Right lung (tissue), 2 donors: ENCODE measurements at regions not wholly inside any gene's neighbourhood (a gene's known extent, or its start where the extent isn't known, plus 50 kb on each side); places are given as distances from the start of the nearest gene placed in this dataset.

Source experiments
- DNase-seq, 2 donors: peaks; one replicate each; pipeline ENCODE4 v3.0.0-alpha.2; 2013

DNA sequence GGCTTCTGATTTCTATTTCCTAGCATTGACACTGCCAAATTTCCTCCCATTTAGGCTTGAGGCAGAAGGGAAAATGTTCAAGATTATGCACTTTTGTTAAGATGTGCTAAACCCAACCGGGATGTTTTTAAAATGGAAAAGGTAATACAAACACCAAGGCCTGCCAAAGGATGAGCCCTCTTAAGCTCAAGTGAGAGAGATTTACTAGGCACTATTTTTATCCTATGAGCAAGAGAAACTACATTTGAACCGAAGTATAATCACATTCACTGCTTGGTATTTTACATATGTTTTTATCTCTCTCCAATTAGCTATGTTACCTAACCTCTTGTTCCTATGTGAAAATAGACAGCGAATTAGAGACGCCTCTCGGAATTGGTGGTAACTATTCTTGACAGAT, 295.8 kb downstream of the GABRB3 start:
- no peak for DNase-seq

DNA sequence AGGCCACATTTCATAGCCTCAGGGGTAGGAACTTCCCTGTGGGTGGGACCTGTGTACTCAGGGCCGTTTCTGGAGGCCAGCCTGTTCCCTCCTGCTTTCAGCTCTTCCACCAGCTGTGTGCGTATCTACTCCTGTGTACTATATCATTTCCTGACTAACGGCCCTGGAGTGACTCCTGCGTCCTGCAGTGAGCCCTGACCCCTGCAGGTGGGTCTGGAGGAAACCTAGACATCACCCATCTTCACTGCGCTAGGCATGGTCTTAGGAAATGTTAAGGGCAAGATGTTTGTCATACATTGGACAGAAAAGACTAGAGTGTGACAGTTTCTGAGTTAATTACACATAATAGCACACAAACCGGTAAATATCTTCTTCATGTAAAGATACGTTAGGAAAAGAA, 297.3 kb downstream of the GABRB3 start:
- no peak for DNase-seq

DNA sequence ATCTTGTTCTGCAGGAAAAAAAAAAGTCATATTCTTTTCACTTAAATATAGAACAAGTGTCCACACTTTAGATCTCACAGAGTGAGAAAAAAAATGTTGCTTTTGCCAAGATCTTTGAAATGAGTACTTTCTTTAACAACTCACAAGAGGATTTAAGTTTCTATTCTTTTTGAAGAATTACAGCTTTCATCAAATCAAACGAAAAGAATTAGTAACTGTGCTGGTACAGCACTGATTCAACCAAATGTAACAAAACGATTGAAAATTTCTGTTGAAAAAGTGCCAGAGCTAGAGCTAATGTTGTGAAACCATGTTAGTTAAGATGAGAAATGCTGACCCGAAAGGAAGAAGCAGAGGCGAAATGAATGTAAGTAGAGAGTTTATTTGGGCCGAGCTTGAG, 300.2 kb downstream of the GABRB3 start:
- no peak for DNase-seq

- DNase-seq, result no peak
These were observed 310.8 kb downstream of the GABRB3 start for GRCh38 chr15:26461847-26462608.

DNA sequence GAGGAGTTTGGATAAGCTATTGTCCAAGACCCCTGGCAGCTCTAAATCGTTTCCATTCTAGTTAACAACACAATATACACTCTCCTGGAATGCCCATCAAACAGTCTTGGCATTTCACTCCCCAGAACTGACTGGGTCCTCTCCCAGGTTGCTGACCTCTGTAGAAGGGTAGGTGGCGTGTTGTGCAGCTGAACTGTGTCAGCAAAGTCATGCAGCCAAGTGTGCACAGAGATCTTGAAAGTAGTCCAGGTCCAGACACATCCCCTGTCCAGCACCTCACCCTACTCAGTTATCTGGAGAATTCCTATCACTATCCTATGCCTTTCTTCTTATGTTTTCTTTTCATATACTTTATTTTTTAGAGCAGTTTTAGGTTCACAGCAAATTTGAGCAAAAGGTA, 312.7 kb downstream of the GABRB3 start:
- DNase-seq, result no peak

- DNase-seq, result no peak
These were observed 317.0 kb downstream of the GABRB3 start for GRCh38 chr15:26455828-26456227.

GRCh38 chr15:26453914-26454313, 319.0 kb downstream of the GABRB3 start:
- DNase-seq, result no peak

- no peak for DNase-seq
These were observed 320.9 kb downstream of the GABRB3 start for GRCh38 chr15:26451995-26452394.

DNA sequence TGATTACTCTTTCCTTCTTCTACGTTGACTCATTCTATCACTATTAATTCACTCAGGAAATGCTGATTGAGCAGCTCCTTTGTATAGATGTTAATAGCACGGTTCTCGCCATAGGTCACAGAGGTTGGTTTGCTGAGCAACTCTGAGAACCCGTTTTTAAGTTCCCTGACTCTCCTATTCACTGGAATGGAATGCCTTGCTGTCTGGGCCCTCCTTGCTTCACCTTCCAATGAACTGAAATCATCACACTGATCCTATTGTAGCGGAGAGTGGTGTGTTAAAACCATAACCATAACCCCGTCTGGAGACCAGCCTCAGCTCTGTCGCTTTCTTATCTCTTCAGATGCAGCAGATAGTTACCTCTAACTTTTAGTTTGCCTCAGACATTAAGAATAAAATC, 323.6 kb downstream of the GABRB3 start:
- no peak for DNase-seq

DNA sequence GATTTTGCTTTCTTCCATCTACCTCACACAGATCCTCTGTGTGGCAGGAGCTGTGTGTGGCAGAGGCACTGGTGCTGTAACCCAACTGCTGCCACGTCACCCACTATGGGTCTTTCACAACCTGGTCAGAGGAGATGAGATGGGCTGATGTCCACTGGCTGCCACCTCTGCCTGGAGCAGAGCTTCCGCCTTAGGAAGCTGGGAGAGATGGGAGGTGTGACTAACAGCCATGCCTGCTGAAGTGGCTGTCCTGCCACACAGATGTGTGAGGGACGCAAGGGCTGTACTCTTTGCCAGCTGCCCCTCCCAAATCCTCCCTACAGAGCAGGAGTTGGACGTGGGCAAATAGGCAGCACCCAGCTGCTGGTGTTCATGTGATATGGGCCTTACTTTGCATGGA, 329.5 kb downstream of the GABRB3 start:
- DNase-seq, result no peak

DNA sequence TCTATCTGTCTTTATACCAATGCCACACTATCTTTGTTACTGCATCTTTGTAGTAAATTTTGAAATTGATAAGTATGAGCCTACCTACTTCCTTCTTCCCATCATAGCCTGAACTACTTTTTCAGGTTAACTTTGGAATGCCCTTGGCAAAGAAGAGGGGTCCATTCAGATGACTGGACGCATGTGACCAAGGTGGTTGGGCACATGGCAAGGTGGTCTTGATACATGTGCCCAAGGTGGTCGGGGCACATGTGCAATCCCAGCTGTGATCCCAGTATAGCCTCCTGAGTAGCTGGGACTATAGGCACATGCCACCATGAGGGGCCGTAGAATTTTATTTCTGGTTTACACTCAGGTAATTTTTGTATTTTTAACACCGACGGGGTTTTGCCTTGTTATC, 330.2 kb downstream of the GABRB3 start:
- no peak for DNase-seq

DNA sequence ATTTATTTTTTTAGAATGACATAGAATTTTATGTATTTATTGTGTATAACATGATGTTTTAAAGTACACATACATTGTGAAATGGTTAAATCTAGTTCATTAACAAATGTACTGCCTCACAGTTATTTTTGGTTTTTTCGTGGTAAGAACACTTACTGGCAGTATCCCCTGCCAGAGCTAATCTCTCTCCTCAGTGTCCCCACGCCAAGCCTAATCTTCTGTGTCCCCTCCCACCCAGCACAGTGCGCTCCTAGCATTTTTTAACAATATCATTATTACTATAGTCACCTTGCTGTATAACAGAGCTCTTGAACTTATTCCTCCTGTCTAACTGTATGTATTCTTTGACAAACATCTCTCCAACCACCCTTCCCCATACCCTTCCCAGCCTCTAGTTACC, 333.2 kb downstream of the GABRB3 start:
- no peak for DNase-seq

DNA sequence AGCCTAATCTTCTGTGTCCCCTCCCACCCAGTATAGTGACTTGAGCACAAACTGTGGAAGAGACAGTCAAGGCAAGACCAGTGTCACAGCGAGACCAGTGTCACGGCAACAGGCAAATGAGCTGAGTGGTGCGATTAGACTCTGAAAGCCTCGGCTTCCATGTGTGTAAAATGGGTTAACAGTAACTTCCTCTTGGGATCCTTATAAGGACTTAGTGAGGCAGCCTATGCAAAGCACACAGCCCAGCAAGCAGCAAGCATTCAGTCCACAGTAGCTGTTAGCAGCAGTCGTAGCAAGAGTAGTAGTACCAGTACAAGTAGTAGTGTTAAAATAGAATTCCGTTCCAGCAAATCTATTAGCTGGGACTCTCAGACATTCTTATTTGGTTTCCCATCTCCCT, 334.1 kb downstream of the GABRB3 start:
- DNase-seq, result no peak

DNA sequence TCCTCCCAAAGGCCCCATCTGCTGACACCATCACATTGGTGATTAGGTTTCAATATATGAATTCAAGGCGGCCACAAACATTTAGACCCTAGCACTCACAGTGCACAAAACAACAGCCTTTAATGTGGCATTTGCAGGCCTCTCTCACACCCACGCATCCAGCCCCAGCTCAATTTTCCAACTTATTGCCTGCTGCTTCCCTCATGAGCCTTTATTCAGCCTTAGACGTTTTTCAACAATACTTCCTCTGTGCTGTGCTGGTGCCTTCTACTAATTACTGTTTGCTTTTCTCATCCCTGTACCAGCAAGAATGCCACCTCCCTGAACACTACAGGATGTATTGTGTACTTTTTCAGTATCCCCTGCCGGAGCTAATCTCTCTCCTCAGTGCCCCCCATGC, 334.6 kb downstream of the GABRB3 start:
- DNase-seq, result no peak

DNA sequence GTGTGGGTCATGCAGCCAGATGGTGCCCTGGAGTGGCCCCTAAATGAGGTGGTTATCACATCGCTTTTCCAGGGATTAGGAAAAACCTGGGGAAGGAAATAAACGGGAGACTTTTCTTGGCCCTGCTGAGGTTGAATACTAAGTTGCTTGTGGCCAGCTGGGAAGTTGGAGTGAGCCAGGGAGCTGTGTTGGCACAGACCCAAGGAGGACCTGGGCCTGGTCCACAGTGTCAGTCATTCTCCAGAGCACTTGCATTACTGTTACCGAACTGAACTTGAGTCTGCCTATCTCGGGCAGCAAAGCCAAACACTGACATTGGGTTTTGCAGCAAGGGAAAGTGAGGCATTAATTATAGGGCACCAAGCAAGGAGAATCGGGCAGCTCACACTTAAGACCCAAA, 339.0 kb downstream of the GABRB3 start:
- DNase-seq, result no peak

DNA sequence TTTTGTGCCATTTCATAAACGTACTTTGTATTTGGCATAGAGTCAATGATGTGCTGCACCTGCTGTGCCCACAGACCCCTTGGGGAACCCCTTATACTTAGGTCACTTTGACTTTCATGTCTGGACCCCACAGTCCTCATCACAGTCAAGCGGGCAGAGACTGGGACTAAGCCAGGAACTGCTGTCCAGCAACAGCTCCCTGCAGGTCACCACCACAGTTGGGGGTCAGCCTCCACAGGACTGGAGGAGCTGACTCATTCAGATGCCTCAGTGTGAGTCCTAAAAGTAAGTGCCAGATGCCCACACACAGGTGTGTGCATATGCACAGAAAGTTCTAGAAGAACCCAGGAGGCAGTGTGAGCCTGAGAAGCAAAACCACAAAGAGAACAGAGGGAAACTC, 339.8 kb downstream of the GABRB3 start:
- no peak for DNase-seq

- no peak for DNase-seq
These were observed 351.8 kb downstream of the GABRB3 start for GRCh38 chr15:26421065-26421464.

DNA sequence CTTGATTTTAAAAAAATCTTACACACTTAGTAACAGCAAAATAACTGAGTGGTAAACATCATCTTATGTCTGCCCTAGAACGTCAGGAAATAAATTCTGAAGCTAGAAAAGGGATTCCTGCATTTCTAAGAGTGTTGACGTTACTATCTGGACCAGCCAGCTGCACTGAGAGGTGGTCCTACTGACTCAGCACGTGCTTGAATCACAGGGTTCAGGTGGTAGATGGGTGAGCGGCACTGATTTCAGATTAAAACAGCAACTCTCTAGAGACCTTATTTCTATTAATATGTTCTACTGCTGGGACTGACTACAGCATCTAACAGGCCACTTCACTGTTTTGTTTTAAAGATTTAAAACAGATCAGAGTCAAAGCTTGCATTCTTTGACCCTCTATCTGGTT, 377.2 kb downstream of the GABRB3 start:
- no peak for DNase-seq

GRCh38 chr15:26394801-26395200, 378.1 kb downstream of the GABRB3 start:
- DNase-seq, result no peak

- DNase-seq, result no peak
These were observed 379.9 kb downstream of the GABRB3 start for GRCh38 chr15:26392956-26393355.

- no peak for DNase-seq
These were observed 381.2 kb downstream of the GABRB3 start for GRCh38 chr15:26391567-26392194.

GRCh38 chr15:26382444-26383072, 390.3 kb downstream of the GABRB3 start:
- DNase-seq, result no peak

DNA sequence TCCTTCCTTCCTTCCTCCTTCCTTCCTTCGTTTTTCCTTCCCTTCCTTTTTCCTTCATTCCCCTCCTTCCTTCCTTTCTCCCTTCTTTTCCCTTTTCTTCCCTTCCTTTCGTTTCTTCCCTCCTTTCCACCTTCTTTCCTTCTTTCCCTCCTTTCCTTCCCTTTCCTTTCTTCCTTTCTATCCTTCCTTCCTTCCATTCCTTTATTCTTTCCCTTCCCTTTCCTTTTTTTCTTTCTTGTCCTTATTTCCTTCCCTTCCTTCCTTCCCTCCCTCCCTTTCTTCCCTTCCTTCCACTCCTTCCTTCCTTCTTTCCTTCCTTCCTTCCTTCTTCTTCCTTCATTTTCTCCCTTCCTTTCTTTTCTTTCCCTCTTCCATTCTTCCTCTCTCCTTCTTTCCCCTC, 394.6 kb downstream of the GABRB3 start:
- no peak for DNase-seq
